ENCODE measurements at regions not wholly inside any gene's neighbourhood (a gene's known extent, or its start where the extent isn't known, plus 50 kb on each side); places are given as distances from the start of the nearest gene placed in this dataset.

DNA sequence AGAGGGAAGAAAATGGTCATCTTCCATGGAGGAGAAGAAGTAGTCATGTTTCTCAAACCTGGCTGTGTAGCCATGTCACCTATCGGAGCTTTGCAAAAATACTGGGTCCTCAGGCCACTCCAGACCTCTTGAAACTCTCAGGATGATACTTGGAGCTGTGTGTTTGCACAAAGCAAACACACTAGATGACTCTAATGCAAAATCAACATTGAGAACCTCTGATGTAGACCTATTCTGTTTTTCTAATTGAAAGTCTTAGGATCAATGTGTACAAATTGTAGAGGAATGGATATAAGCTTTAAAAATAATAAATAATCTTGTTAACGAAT lies 444.3 kb downstream of the RND3 start:
- intact Hi-C loops (cut with DNase I; ENCODE audit: low total_unique reads), result no loop called here

DNA sequence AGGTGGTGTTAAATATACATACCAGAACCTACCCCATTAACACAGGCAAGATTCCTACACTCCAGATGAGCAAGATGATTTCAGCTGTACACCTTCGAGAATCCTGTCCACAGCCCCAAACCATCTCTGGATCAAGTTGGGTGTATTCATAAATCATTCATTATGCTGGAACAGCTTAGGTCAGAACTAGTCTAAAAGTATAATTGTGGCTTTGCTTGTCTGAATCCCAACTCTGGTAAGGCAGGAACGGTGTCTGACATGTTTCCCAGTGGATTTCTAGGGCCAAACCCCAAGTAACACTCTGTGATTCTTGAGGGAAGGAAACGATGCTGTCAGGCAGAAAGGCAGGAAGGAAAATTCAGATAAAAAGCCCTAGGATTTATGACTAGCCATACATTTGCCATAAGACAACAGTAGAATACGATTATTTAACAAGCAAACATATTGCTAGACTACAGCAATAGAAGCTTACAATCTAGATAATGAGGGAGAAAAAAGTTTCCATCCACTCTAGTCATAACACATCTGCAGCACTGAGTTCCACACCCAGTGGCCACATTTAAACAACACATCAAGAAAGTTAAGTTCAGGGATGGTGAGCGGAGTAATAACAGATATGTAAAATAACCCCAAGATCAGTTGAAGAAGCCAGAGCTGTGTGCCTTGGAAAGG lies 444.8 kb downstream of the RND3 start:
- WGBS, 5 donors, result 71 to 79% (median 77%) methylated on average over 5 of the region's 5 CpGs

More for the DNA sequence above, 444.3 kb downstream of the RND3 start:
- Histone ChIP-seq H3K9me3 (no peaks in the 10 kb centered on the region), H3K27ac (no peak overlapping the region), H3K36me3 (no peaks in the 10 kb centered on the region), H3K4me3 (no peak overlapping the region), H3K4me1 (no peaks in the 10 kb centered on the region), H3K27me3 (no peaks in the 10 kb centered on the region)
- TF ChIP-seq, protein P1, sequence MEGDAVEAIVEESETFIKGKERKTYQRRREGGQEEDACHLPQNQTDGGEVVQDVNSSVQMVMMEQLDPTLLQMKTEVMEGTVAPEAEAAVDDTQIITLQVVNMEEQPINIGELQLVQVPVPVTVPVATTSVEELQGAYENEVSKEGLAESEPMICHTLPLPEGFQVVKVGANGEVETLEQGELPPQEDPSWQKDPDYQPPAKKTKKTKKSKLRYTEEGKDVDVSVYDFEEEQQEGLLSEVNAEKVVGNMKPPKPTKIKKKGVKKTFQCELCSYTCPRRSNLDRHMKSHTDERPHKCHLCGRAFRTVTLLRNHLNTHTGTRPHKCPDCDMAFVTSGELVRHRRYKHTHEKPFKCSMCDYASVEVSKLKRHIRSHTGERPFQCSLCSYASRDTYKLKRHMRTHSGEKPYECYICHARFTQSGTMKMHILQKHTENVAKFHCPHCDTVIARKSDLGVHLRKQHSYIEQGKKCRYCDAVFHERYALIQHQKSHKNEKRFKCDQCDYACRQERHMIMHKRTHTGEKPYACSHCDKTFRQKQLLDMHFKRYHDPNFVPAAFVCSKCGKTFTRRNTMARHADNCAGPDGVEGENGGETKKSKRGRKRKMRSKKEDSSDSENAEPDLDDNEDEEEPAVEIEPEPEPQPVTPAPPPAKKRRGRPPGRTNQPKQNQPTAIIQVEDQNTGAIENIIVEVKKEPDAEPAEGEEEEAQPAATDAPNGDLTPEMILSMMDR (IDR thresholded peaks at IDR 0.05), result no peak
- TF ChIP-seq EP300 (IDR thresholded peaks at IDR 0.05) (no peak), POLR2A (IDR thresholded peaks at IDR 0.05) (no peak), POLR2AphosphoS5 (IDR thresholded peaks at IDR 0.05) (no peak)
- DNase-seq, result no peak
- WGBS, 5 donors, result 55 to 75% (median 70%) methylated on average over 2 of the region's 2 CpGs

DNA sequence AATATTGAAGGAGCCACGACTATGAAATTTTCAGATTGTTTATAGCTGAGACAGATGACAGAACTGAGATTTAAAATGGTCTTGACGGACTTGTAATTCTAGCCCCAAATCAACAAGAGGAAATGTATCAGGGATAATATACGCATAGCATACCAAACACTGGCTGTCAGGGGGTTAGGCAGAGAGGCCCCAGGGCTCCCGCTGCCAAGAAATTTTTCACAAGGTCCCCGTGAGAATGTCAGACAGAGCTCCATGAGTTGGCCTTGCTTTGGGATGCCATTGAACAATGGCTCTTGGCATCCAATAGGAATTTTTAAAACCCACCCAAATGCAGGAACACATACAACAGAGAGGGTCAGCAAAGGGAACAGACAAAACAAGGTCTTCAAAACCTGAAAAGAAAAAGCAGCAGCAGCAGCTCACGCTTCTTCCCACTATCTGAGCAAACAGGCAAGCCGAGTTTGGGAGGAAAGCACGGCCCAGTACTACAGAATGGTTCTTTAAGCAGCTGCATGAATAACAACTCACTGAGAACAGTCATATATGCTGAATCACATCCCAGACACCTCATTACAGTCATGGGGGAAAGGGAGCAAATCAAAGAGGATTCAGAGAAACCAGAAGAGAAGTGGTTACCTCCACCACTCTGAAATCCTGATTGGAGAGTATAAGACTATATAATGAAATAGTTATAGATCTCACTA lies 445.6 kb downstream of the RND3 start:
- DNase-seq, result no peak
- Histone ChIP-seq H3K4me3 (no peak overlapping the region), H3K36me3 (no peaks in the 10 kb centered on the region), H3K27ac (no peak overlapping the region), H3K27me3 (no peaks in the 10 kb centered on the region), H3K9me3 (no peaks in the 10 kb centered on the region), H3K4me1 (no peaks in the 10 kb centered on the region)
- intact Hi-C loops (cut with DNase I; ENCODE audit: low total_unique reads), result no loop called here
- 83 to 89% (median 84%) methylated on average over 8 of the region's 8 CpGs for WGBS, 5 donors
- TF ChIP-seq POLR2AphosphoS5 (IDR thresholded peaks at IDR 0.05) (no peak), EP300 (IDR thresholded peaks at IDR 0.05) (no peak), POLR2A (IDR thresholded peaks at IDR 0.05) (no peak)
- TF ChIP-seq, protein P1 (IDR thresholded peaks at IDR 0.05), result no peak

More for the DNA sequence above, 444.8 kb downstream of the RND3 start:
- H3K4me3 ChIP-seq, result no peak overlapping the region
- TF ChIP-seq, protein P1 (IDR thresholded peaks at IDR 0.05), result no peak
- TF ChIP-seq POLR2AphosphoS5 (IDR thresholded peaks at IDR 0.05) (no peak), POLR2A (IDR thresholded peaks at IDR 0.05) (no peak), EP300 (IDR thresholded peaks at IDR 0.05) (no peak)
- DNase-seq, result no peak
- H3K27ac ChIP-seq, result no peak overlapping the region
- no peaks in the 10 kb centered on the region for H3K4me1 ChIP-seq
- intact Hi-C loops (cut with DNase I; ENCODE audit: low total_unique reads), result no loop called here
- H3K36me3 ChIP-seq, result no peaks in the 10 kb centered on the region
- H3K27me3 ChIP-seq, result no peaks in the 10 kb centered on the region
- no peaks in the 10 kb centered on the region for H3K9me3 ChIP-seq

DNA sequence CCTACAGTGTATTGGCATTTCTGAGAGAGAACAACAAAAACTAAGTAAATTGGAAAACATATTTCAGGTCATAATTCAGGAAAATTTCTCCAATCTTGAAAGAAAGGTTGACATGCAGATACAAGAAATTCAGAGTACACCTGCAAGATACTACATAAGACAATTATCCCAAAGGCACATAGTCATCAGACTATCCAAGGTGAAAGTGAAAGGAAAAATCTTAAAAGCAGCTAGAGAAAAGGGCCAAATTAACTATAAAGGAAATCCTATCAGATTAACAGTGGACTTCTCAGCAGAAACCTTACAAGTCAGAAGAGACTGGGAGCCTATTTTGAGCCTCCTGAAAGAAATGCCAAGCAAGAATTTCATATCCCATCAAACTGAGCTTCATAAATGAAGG lies 449.0 kb upstream of the MMADHC start:
- no peaks in the 10 kb centered on the region for H3K27me3 ChIP-seq
- intact Hi-C loops (cut with DNase I; ENCODE audit: low total_unique reads), result no loop called here
- TF ChIP-seq POLR2A (IDR thresholded peaks at IDR 0.05), result no peak
- TF ChIP-seq, protein P1 (IDR thresholded peaks at IDR 0.05), result no peak
- no peak for TF ChIP-seq POLR2AphosphoS5 (IDR thresholded peaks at IDR 0.05)
- TF ChIP-seq EP300 (IDR thresholded peaks at IDR 0.05), result no peak
- H3K36me3 ChIP-seq, result no peaks in the 10 kb centered on the region
- H3K27ac ChIP-seq, result no peak overlapping the region
- H3K9me3 ChIP-seq, result no peaks in the 10 kb centered on the region
- H3K4me1 ChIP-seq, result no peaks in the 10 kb centered on the region
- H3K4me3 ChIP-seq, result no peak overlapping the region
- no peak for DNase-seq

All from stomach (tissue), 8 donors.